ENCODE measurements at regions not wholly inside any gene's neighbourhood (a gene's known extent, or its start where the extent isn't known, plus 50 kb on each side); places are given as distances from the start of the nearest gene placed in this dataset.

- Histone ChIP-seq H3K27ac (ENCODE audit: insufficient read length, low read depth, low read length) (no peak overlapping the region), H2BK15ac (ENCODE audit: low read depth, low read length) (no peak overlapping the region), H2BK20ac (ENCODE audit: low read depth, low read length, poor library complexity, severe bottlenecking) (no peak overlapping the region), H4K5ac (ENCODE audit: insufficient read length, low read depth, low read length) (no peak overlapping the region), H3K9ac (ENCODE audit: extremely low read depth, insufficient read length, low read length) (no peak overlapping the region), H3K14ac (ENCODE audit: insufficient read depth, low read length) (no peak overlapping the region), H3K4ac (ENCODE audit: low read depth, low read length) (no peak overlapping the region), H3K79me1 (ENCODE audit: insufficient read depth, low read depth, low read length, poor library complexity, severe bottlenecking) (no peaks in the 10 kb centered on the region), H2BK5ac (ENCODE audit: insufficient read length, low read length) (no peak overlapping the region), H4K91ac (ENCODE audit: insufficient read length, low read depth, low read length) (no peak overlapping the region), H3K23ac (ENCODE audit: insufficient read length, low read depth, low read length) (no peak overlapping the region), H3K27me3 (ENCODE audit: insufficient read depth, low read length) (no peaks in the 10 kb centered on the region), H3K79me2 (ENCODE audit: insufficient read depth, low read length) (no peaks in the 10 kb centered on the region), H3K4me2 (ENCODE audit: insufficient read depth, insufficient read length, low read length) (no peak overlapping the region), H4K8ac (replicated peaks; ENCODE audit: insufficient read length, low read depth, low read length) (no peak overlapping the region), H3T11ph (ENCODE audit: low read length) (no peak overlapping the region), H2BK120ac (ENCODE audit: low read depth, low read length, poor library complexity, severe bottlenecking) (no peak overlapping the region), H4K20me1 (ENCODE audit: control insufficient read depth, insufficient read depth, insufficient read length) (no peaks in the 10 kb centered on the region), H3K4me1 (ENCODE audit: insufficient read depth, low read length) (no peaks in the 10 kb centered on the region; the same call in 1 of the 2 replicates), H2AK5ac (ENCODE audit: insufficient read length, low read length) (no peak overlapping the region), H3K9me3 (ENCODE audit: control insufficient read depth, low read depth, low read length) (no peaks in the 10 kb centered on the region), H2AFZ (ENCODE audit: low read length) (no peak overlapping the region), H3K18ac (ENCODE audit: insufficient read length, low read depth, low read length) (no peak overlapping the region), H3K23me2 (ENCODE audit: insufficient read length, low read depth, low read length, poor library complexity, severe bottlenecking) (no peaks in the 10 kb centered on the region), H2BK12ac (ENCODE audit: insufficient read length, low read depth, low read length) (no peak overlapping the region), H3K56ac (ENCODE audit: insufficient read length, low read depth, low read length) (no peak overlapping the region)
- H3K4me3 Mint-ChIP-seq, result peak overlapping the region in 1 of 2 experiments; percentile 22; a peak in 1 of 5 replicates
- no peaks in the 10 kb centered on the region for H3K36me3 Mint-ChIP-seq (ENCODE audit: insufficient read depth in 1 of 3, low read depth in 3 of 3)
- no peak for DNase-seq
- TF ChIP-seq, protein P1, sequence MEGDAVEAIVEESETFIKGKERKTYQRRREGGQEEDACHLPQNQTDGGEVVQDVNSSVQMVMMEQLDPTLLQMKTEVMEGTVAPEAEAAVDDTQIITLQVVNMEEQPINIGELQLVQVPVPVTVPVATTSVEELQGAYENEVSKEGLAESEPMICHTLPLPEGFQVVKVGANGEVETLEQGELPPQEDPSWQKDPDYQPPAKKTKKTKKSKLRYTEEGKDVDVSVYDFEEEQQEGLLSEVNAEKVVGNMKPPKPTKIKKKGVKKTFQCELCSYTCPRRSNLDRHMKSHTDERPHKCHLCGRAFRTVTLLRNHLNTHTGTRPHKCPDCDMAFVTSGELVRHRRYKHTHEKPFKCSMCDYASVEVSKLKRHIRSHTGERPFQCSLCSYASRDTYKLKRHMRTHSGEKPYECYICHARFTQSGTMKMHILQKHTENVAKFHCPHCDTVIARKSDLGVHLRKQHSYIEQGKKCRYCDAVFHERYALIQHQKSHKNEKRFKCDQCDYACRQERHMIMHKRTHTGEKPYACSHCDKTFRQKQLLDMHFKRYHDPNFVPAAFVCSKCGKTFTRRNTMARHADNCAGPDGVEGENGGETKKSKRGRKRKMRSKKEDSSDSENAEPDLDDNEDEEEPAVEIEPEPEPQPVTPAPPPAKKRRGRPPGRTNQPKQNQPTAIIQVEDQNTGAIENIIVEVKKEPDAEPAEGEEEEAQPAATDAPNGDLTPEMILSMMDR (conservative IDR thresholded peaks at IDR 0.05), result no peak
- H3K27ac Mint-ChIP-seq, result peak overlapping the region in 1 of 3 experiments; percentile 89; a peak in 2 of 7 replicates
- WGBS (ENCODE audit: extremely low coverage, insufficient read length, low lambda C conversion rate), result no CpG with 5 or more reads among the region's 3 CpGs
- H3K27me3 Mint-ChIP-seq (ENCODE audit: low read depth), result peaks cover 13% of the 10 kb centered on the region
- H3K9me3 Mint-ChIP-seq, result no peaks in the 10 kb centered on the region
- H3K4me1 Mint-ChIP-seq, result peaks cover 57% of the 10 kb centered on the region in 2 experiments
Measured at GRCh38 chr10:85151506-85151905, 823.1 kb downstream of the CCSER2 start.

Measured in H9 (cell line).